NT2/D1 (cell line): ENCODE measurements at regions not wholly inside any gene's neighbourhood (a gene's known extent, or its start where the extent isn't known, plus 50 kb on each side); places are given as distances from the start of the nearest gene placed in this dataset.

ENCODE experiments used
- YY1 ChIP-seq: IDR thresholded peaks from 2 replicates; pipeline ENCODE4 v1.6.1; 2011; ENCODE audit not compliant: insufficient read length, insufficient read depth
- ZNF274 ChIP-seq: IDR thresholded peaks from 2 replicates; pipeline ENCODE4 v1.6.1; 2011; ENCODE audit warnings: mild to moderate bottlenecking, low read depth, low read length

- no peak for TF ChIP-seq ZNF274
- TF ChIP-seq YY1, result no peak
These were observed 249.8 kb downstream of the NR2F1-AS1 start for GRCh38 chr5:93331241-93331640.
